ENCODE measurements at regions not wholly inside any gene's neighbourhood (a gene's known extent, or its start where the extent isn't known, plus 50 kb on each side); places are given as distances from the start of the nearest gene placed in this dataset.
"Not testable (repeated sequence)": the region's sequence is repeated elsewhere in the genome, so short reads cannot be mapped to it uniquely, and the experiment has no call there.

DNA sequence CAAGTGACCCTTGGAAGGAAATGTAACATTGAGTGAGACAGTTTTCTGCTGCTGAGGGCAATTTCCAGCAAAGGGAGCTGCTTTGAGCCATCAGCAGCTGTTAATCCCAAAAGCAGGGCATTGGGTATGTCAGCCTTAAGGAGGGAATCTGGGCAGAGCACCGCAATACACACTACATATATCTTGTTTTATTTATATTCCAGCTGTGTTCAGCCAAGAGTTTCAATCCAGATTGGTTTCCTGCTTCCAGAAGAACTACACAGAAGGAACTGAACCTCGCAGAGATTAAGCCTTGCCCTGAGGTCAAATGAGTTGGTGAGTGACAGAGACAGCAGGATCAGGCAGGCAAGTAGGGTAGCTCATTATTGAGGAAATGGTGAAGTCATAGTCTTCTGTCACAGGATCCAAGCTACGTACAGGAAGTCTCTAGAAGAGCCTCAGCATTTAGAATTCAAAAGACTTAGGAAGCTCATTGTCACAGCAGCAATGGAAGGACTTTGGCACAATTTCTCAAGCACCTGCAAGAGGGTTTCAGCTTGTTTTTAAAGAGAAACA is 109.9 kb upstream of the HEY2 start:
- Histone ChIP-seq H3K4me2 (ENCODE audit: low read length) (no peak overlapping the region), H3K27ac (ENCODE audit: low read length) (no peak overlapping the region), H3K4me1 (ENCODE audit: low read length) (peaks cover 11% of the 10 kb centered on the region), H3K27me3 (ENCODE audit: low read depth, low read length) (no peaks in the 10 kb centered on the region), H3K9me3 (ENCODE audit: insufficient read depth, low read length) (no peaks in the 10 kb centered on the region), H3K9ac (ENCODE audit: low read length) (no peak overlapping the region), H3K36me3 (replicated peaks; ENCODE audit: low read depth, low read length) (no peaks in the 10 kb centered on the region), H4K20me1 (ENCODE audit: insufficient read depth, low read length) (no peaks in the 10 kb centered on the region), H3K4me3 (ENCODE audit: low read length) (no peak overlapping the region), H3K79me2 (ENCODE audit: low read length) (no peaks in the 10 kb centered on the region), H2AFZ (ENCODE audit: low read depth, low read length) (no peak overlapping the region)
- TF ChIP-seq EZH2phosphoT487 (IDR thresholded peaks at IDR 0.05; ENCODE audit: low read depth), result no peak
- TF ChIP-seq, protein P1, sequence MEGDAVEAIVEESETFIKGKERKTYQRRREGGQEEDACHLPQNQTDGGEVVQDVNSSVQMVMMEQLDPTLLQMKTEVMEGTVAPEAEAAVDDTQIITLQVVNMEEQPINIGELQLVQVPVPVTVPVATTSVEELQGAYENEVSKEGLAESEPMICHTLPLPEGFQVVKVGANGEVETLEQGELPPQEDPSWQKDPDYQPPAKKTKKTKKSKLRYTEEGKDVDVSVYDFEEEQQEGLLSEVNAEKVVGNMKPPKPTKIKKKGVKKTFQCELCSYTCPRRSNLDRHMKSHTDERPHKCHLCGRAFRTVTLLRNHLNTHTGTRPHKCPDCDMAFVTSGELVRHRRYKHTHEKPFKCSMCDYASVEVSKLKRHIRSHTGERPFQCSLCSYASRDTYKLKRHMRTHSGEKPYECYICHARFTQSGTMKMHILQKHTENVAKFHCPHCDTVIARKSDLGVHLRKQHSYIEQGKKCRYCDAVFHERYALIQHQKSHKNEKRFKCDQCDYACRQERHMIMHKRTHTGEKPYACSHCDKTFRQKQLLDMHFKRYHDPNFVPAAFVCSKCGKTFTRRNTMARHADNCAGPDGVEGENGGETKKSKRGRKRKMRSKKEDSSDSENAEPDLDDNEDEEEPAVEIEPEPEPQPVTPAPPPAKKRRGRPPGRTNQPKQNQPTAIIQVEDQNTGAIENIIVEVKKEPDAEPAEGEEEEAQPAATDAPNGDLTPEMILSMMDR (IDR thresholded peaks at IDR 0.05; ENCODE audit: low read depth, low read length), result no peak

DNA sequence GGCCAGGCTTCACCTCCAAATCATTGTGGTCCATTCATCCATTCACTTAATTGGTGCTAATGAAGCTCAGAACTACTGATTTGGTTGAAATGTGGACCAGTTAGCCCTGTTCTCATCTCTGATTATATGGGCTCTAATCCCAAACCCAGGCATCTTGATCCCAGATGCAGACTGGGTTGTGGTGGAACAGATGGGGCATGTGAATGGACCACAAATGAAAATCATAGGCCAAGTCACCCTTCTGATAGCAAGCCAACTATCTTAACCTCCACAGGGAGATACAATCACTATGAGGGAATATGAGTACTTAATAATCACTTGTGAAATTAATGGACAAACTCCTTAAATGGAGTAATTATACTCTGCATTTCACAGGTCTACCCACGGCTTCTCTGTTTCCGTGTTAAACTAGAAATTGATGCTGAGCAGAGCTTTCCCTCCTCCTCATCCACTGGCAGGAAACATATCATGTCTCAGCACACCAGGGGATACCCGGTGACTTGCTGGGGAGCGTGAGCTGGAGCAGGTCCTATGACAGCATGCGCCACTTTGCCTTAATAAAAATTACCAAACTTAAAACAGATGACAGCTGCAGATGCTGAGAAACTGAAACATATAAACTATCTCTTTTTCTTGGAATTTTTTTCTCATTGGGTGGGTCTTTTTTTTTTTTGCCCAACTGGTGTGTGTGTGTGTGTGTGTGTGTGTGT is 108.8 kb upstream of the HEY2 start:
- Histone ChIP-seq H3K79me2 (ENCODE audit: low read length) (no peaks in the 10 kb centered on the region), H3K27me3 (ENCODE audit: low read depth, low read length) (no peaks in the 10 kb centered on the region), H3K9ac (ENCODE audit: low read length) (no peak overlapping the region), H3K4me1 (ENCODE audit: low read length) (peaks cover 11% of the 10 kb centered on the region), H3K4me2 (ENCODE audit: low read length) (no peak overlapping the region), H3K27ac (ENCODE audit: low read length) (no peak overlapping the region), H3K36me3 (replicated peaks; ENCODE audit: low read depth, low read length) (no peaks in the 10 kb centered on the region), H3K4me3 (ENCODE audit: low read length) (no peak overlapping the region), H4K20me1 (ENCODE audit: insufficient read depth, low read length) (no peaks in the 10 kb centered on the region), H3K9me3 (ENCODE audit: insufficient read depth, low read length) (no peaks in the 10 kb centered on the region), H2AFZ (ENCODE audit: low read depth, low read length) (no peak overlapping the region)
- TF ChIP-seq, protein P1 (IDR thresholded peaks at IDR 0.05; ENCODE audit: low read depth, low read length), result no peak
- TF ChIP-seq EZH2phosphoT487 (IDR thresholded peaks at IDR 0.05; ENCODE audit: low read depth), result no peak

GRCh38 chr6:125643967-125644661 is 105.3 kb upstream of the HEY2 start:
- H3K36me3 ChIP-seq (replicated peaks; ENCODE audit: low read depth, low read length); H3K27ac ChIP-seq (ENCODE audit: low read length); H3K9me3 ChIP-seq (ENCODE audit: insufficient read depth, low read length); H3K9ac ChIP-seq (ENCODE audit: low read length); H4K20me1 ChIP-seq (ENCODE audit: insufficient read depth, low read length); H3K79me2 ChIP-seq (ENCODE audit: low read length); H3K4me2 ChIP-seq (ENCODE audit: low read length); H3K4me3 ChIP-seq (ENCODE audit: low read length); H3K27me3 ChIP-seq (ENCODE audit: low read depth, low read length); H3K4me1 ChIP-seq (ENCODE audit: low read length); H2AFZ ChIP-seq (ENCODE audit: low read depth, low read length): not testable (repeated sequence)

- Histone ChIP-seq H3K27me3 (ENCODE audit: low read depth, low read length) (no peaks in the 10 kb centered on the region), H3K4me1 (ENCODE audit: low read length) (no peaks in the 10 kb centered on the region), H3K27ac (ENCODE audit: low read length) (no peak overlapping the region), H3K4me3 (ENCODE audit: low read length) (no peak overlapping the region), H3K36me3 (replicated peaks; ENCODE audit: low read depth, low read length) (no peaks in the 10 kb centered on the region), H2AFZ (ENCODE audit: low read depth, low read length) (no peak overlapping the region), H3K79me2 (ENCODE audit: low read length) (no peaks in the 10 kb centered on the region), H3K9ac (ENCODE audit: low read length) (no peak overlapping the region), H3K9me3 (ENCODE audit: insufficient read depth, low read length) (no peaks in the 10 kb centered on the region), H4K20me1 (ENCODE audit: insufficient read depth, low read length) (no peaks in the 10 kb centered on the region), H3K4me2 (ENCODE audit: low read length) (no peak overlapping the region)
- TF ChIP-seq, protein P1 (IDR thresholded peaks at IDR 0.05; ENCODE audit: low read depth, low read length), result no peak
- TF ChIP-seq EZH2phosphoT487 (IDR thresholded peaks at IDR 0.05; ENCODE audit: low read depth), result no peak
These were observed 102.0 kb upstream of the HEY2 start for GRCh38 chr6:125647391-125647790.

GRCh38 chr6:125653752-125654151 is 95.7 kb upstream of the HEY2 start:
- H3K4me1 ChIP-seq (ENCODE audit: low read length); H3K27me3 ChIP-seq (ENCODE audit: low read depth, low read length); H3K36me3 ChIP-seq (replicated peaks; ENCODE audit: low read depth, low read length); H3K4me2 ChIP-seq (ENCODE audit: low read length); H3K4me3 ChIP-seq (ENCODE audit: low read length); H4K20me1 ChIP-seq (ENCODE audit: insufficient read depth, low read length); H3K27ac ChIP-seq (ENCODE audit: low read length); H3K9ac ChIP-seq (ENCODE audit: low read length); H2AFZ ChIP-seq (ENCODE audit: low read depth, low read length); H3K79me2 ChIP-seq (ENCODE audit: low read length); H3K9me3 ChIP-seq (ENCODE audit: insufficient read depth, low read length): not testable (repeated sequence)

Data from OCI-LY3 (cell line).